Stimulated activated naive CD8-positive, alpha-beta T cell treated with anti-CD3 and anti-CD28 coated beads, Interleukin-15, amount 100 ng/mL, for 72 hours (primary cell): ENCODE measurements at regions not wholly inside any gene's neighbourhood (a gene's known extent, or its start where the extent isn't known, plus 50 kb on each side); places are given as distances from the start of the nearest gene placed in this dataset.

Experiments
- ATAC-seq: fragments of 150-1000 bp; cut with Tn5 transposase; 2 replicates; pipeline ENCODE4 v1.10.0; 2021; ENCODE audit warnings: mild to moderate bottlenecking, moderate library complexity
- DNase-seq, 2 donors: peaks; one replicate each; pipeline ENCODE4 v3.0.0; 2021 to 2022
- H3K27ac Mint-ChIP-seq, 2 donors: one replicate each; pipeline ENCODE4 v1.8.0; 2022; ENCODE audit warnings: mild to moderate bottlenecking in 2 of 2, mixed read lengths in 2 of 2, moderate library complexity in 2 of 2
- H3K27me3 Mint-ChIP-seq: one replicate; pipeline ENCODE4 v1.8.0; 2022; ENCODE audit warnings: mixed read lengths
- H3K4me1 Mint-ChIP-seq: one replicate; pipeline ENCODE4 v1.8.0; 2022; ENCODE audit warnings: mild to moderate bottlenecking, mixed read lengths
- H3K4me3 Mint-ChIP-seq, 2 donors: one replicate each; pipeline ENCODE4 v1.8.0; 2022; ENCODE audit warnings: mild to moderate bottlenecking in 2 of 2, mixed read lengths in 2 of 2, moderate library complexity in 1 of 2
- H3K9me3 Mint-ChIP-seq, 2 donors: one replicate each; pipeline ENCODE4 v1.8.0; 2022; ENCODE audit warnings: mixed read lengths in 2 of 2

DNA sequence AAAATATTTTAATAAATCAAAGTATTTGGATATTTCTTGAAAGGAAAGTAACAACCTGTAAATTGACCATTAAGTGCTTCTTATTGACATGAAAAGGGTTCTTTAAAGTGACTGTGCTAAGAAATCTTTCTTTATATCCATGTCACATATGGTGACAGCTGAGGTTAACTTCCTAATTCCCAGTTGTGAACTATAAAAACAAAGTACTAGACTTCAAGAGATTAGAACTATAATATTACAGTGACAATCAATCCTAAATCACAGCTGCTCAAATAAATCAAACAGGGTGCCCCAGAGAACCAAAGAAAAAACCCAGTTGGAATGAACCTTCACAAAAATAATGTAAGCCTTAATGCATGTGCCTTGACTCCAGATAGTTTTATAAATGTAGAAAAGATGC, 332.6 kb upstream of the PDE4D start:
- Mint-ChIP-seq H3K27me3 (no peaks in the 10 kb centered on the region), H3K4me1 (no peaks in the 10 kb centered on the region), H3K4me3 (no peak overlapping the region), H3K9me3 (peaks cover 0 to 6% of the 10 kb centered on the region in 2 donors), H3K27ac (no peak overlapping the region)
- ATAC-seq, result no peak
- no peak for DNase-seq

DNA sequence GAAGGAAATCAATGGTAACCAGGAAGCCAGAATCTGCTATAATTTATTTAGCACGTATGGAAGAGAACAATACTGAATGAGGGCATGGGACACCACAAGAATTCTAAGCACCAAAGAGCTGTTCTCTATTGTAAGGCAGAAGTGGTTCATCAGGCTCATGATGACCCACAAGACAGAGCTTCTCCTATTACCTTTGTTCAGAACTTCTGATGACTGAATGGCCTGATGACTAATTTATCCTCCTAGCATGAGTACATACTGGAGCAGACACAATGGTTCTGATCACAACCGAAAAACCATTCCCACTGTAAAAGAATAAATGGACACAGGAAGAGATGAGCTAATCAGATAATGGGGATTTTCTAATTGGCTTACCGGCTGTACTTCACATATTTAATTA, 329.8 kb upstream of the PDE4D start:
- no peaks in the 10 kb centered on the region for H3K27me3 Mint-ChIP-seq

DNA sequence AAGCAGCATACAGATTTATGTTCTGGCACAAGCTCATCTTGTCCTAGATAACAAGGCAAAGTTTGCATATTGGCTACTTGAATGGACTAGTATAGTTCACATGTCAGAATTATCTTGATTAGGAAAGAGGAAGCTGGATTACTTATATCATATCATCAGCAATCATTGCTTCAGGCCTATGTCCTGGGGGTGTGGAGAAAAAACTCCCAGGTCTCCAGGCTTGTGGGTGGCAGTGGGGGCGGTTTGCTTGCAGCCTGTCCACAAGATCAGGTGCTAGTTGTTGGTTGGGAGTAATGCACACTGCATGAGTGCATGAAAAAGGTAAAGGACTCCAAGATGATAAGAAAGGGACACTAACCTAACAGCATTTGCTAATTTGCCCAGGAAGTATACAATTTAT, 326.4 kb upstream of the PDE4D start:
- DNase-seq (no peak), ATAC-seq (no peak)
- H3K4me3 Mint-ChIP-seq, result no peak overlapping the region
- H3K4me1 Mint-ChIP-seq, result no peaks in the 10 kb centered on the region
- no peaks in the 10 kb centered on the region for H3K27me3 Mint-ChIP-seq
- H3K27ac Mint-ChIP-seq, result no peak overlapping the region
- peaks cover 0 to 8% of the 10 kb centered on the region in 2 donors for H3K9me3 Mint-ChIP-seq

More for the DNA sequence above, 329.8 kb upstream of the PDE4D start:
- no peak for ATAC-seq
- Mint-ChIP-seq H3K4me1 (no peaks in the 10 kb centered on the region), H3K27ac (no peak overlapping the region), H3K9me3 (peaks cover 0 to 6% of the 10 kb centered on the region in 2 donors), H3K4me3 (no peak overlapping the region)
- no peak for DNase-seq

DNA sequence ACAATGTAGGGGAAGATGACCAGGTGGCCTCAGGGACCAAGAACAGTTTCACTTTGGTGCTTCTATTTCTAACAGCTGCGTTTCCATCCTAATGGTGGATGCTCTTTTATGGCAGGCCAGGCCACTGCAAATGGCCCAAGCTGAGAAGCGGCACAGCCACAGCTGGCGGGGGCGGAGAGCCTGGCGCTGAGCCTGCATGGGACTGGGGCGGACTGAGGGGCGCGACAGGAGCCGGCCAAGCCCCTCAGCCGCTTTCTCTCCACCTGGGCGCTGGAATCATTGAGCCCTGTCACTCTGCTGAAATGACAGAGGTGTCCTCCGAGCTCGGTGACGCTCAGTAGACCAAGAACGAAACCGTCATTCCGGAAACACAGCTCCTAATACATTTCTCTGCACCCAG, 317.3 kb upstream of the PDE4D start:
- ATAC-seq (no peak), DNase-seq (no peak)
- Mint-ChIP-seq H3K27ac (no peak overlapping the region), H3K4me3 (no peak overlapping the region), H3K4me1 (no peaks in the 10 kb centered on the region), H3K9me3 (no peaks in the 10 kb centered on the region), H3K27me3 (no peaks in the 10 kb centered on the region)

DNA sequence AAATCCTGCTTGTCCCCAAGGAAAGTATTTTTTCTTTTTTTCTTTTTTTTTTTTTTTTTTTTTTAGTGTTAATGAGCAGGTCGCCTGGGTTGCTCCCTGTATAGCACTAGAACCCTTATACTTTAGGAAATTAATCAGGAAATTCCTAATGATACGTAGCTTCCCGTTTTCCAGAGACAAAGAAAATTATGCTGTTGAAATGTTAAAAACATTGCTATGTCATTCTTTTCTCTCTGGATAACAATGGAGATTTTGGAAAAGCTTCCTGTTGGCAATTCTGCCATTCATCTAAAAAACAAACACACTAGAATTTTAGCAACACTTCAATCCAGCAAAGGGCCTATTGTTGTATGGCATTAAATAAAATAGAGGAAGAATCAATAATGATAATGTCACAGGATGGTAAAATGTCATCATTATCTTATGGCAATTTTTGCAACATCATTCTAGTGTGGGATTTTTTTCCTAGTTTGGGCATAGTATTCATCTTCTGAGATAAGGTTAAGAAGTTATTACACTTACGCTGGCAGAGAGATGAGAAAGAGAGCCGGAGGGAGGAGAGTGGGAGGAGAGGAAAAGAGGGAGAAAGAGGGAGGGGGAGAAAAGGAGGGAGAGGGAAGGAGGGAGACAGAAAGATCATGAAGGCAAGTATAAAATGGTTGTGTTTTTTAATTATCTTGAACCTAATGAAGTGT, 315.8 kb upstream of the PDE4D start:
- no peak overlapping the region for H3K27ac Mint-ChIP-seq
- no peak for ATAC-seq
- H3K9me3 Mint-ChIP-seq, result no peaks in the 10 kb centered on the region
- DNase-seq, result no peak
- H3K27me3 Mint-ChIP-seq, result no peaks in the 10 kb centered on the region
- H3K4me1 Mint-ChIP-seq, result no peaks in the 10 kb centered on the region
- no peak overlapping the region for H3K4me3 Mint-ChIP-seq

DNA sequence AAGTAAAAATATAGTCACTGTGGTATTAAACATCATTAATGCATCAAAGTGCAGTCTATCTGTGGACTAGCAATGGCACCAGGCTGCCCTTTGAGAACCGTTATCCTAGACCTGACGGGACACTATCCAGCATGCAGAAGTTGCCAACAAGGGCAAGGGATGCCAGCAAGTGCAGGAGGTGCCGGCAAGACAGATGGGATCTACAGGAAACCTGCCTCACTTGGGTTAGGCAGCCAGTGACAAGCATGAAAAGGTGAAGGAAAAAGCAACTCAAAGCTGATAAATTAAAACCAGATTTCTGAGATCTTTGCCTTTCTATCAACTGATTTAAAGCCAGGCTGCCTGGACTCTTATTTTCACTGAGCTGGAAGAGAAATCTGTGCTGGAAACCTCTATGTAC, 315.2 kb upstream of the PDE4D start:
- no peaks in the 10 kb centered on the region for H3K27me3 Mint-ChIP-seq
- no peak overlapping the region for H3K4me3 Mint-ChIP-seq
- H3K4me1 Mint-ChIP-seq, result no peaks in the 10 kb centered on the region
- no peak for ATAC-seq
- DNase-seq, result no peak
- no peaks in the 10 kb centered on the region for H3K9me3 Mint-ChIP-seq
- H3K27ac Mint-ChIP-seq, result no peak overlapping the region

DNA sequence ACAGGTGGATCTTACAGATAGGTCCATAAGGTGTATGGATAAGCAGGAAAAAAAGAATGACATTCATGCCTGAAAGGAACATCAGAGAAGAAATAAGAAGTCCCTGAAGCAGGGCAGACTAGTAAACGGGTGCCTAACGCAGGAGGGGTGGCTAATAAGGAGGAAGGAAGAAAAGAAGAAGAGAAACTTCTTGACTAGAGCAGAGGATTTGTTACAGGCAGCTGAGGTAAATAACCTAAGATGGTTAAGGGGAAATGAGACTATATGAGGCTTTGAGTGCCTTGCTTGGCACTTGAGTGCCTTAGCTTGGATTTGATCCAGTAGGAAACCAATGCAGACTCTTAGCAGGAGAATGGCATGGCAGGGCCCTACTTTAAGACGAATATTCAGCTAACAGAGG, 313.5 kb upstream of the PDE4D start:
- no peaks in the 10 kb centered on the region for H3K9me3 Mint-ChIP-seq
- H3K4me1 Mint-ChIP-seq, result no peaks in the 10 kb centered on the region
- no peak overlapping the region for H3K4me3 Mint-ChIP-seq
- no peak for DNase-seq
- no peaks in the 10 kb centered on the region for H3K27me3 Mint-ChIP-seq
- H3K27ac Mint-ChIP-seq, result no peak overlapping the region
- ATAC-seq, result no peak

DNA sequence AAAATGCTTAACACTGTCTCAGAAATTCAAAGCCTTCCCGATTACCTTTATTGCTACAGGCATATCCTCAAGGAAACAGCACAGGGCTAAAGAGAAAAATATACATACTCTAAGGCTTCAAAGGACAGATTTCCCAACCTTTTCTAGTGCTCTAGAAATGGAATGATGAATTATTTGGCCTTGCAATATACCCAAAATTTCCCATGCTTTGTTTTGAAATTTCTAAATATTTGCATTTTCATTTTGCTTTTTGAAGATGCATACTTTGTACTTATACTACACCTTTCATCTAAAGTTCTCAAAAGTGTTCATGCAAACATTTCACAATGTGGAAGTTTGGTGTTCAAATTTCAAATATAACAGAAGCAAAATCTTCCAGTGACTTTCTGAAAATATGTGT, 312.7 kb upstream of the PDE4D start:
- Mint-ChIP-seq H3K4me3 (no peak overlapping the region), H3K27ac (no peak overlapping the region), H3K4me1 (no peaks in the 10 kb centered on the region), H3K9me3 (no peaks in the 10 kb centered on the region), H3K27me3 (no peaks in the 10 kb centered on the region)
- ATAC-seq (no peak), DNase-seq (no peak)

DNA sequence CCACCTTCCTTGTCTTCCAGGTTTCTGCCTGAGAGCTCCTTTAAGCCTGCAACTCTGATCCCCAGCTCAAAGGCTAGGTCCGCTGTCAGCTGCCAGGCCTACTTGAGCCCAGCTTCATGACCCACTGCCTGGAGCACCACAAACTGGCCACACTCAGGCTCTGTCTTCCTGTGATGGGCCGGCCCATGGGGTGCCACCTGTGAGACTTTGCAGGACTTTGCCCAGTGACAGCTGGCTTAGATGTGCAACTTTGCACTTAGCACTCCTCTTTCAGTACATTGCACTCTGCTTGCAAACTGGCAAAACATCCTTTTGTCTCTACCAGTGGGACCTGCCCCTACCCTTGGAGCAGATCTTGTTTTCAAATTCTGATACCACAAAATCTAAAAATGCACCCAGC, 311.5 kb upstream of the PDE4D start:
- no peaks in the 10 kb centered on the region for H3K9me3 Mint-ChIP-seq
- H3K4me3 Mint-ChIP-seq, result no peak overlapping the region
- ATAC-seq (no peak), DNase-seq (no peak)
- no peaks in the 10 kb centered on the region for H3K27me3 Mint-ChIP-seq
- no peaks in the 10 kb centered on the region for H3K4me1 Mint-ChIP-seq
- H3K27ac Mint-ChIP-seq, result no peak overlapping the region

DNA sequence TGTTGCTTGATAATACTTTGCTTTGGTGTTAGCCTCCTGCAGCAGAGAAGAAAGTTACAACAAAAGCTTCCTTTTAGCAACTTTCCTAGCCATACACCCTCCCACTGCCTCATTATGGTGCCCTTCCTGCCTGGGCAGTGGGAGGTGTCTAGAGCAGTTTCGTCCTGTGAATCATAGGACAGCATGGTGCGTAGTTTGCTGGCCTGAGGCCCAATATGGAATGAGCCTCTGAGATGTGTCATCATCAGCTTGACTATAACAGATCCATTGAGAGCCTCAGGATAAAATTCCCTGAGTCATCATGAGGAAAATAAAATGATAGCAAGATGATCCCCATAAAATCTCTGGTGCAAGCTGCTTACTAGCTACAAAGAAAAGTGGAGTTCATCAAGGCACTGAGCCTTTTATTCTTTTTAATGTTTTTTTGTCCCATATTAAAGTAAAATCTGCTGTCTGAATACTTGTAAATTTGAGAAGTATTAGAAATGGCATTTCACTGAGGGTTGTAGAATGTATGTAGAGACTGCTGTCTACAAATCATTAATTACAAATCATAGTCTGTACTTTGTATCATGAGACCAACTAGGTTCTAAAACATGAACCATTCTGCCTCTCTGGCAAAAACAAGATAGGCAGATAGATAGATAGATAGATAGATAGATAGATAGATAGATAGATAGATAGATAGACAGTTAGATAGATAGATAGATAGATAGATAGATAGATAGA, 303.0 kb upstream of the PDE4D start:
- no peak for DNase-seq
- Mint-ChIP-seq H3K27me3 (no peaks in the 10 kb centered on the region), H3K9me3 (peaks cover 5 to 17% of the 10 kb centered on the region in 2 donors), H3K27ac (no peak overlapping the region), H3K4me1 (no peaks in the 10 kb centered on the region), H3K4me3 (no peak overlapping the region)
- ATAC-seq, result no peak

DNA sequence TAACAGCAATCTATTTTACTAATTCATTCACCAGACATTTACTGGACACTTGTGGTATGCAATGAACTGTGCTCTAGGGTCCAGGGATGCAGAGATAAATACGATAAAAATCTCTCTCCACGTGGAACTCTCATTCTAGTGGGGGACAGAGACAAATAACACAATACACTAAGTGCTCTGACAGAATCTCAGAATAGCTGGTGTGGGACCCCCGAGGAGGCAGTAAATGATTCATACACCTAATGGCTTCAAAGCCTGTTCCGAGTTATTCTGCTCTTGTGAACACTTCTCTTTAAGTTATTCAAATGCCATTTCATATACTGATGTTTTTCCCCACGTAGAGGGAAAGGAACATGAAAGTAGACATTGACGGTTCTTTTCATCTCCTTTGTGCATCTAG, 302.0 kb upstream of the PDE4D start:
- Mint-ChIP-seq H3K4me1 (no peaks in the 10 kb centered on the region), H3K27ac (no peak overlapping the region), H3K9me3 (peaks cover 10 to 25% of the 10 kb centered on the region in 2 donors), H3K4me3 (no peak overlapping the region), H3K27me3 (no peaks in the 10 kb centered on the region)
- ATAC-seq (no peak), DNase-seq (no peak)

DNA sequence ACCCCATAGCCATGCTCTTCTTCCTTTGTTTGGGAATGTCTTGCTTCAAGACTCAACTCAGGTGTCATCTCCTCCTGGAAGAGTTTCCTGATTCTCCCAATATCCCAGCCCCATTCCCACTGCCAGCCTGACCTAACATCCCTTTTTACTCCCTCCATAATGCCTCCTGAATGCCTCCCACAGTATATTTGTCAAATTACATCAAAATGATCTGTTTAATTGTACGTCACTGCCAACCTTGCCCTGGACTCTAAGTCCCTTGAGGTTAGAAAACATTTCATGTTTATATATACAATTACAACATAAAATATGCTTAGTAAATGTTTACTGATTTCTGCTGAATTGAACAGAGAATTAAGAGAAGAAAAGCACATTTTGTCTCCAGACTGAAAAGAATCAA, 301.6 kb upstream of the PDE4D start:
- ATAC-seq (no peak), DNase-seq (no peak)
- H3K27me3 Mint-ChIP-seq, result no peaks in the 10 kb centered on the region
- H3K4me3 Mint-ChIP-seq, result no peak overlapping the region
- H3K4me1 Mint-ChIP-seq, result no peaks in the 10 kb centered on the region
- H3K27ac Mint-ChIP-seq, result no peak overlapping the region
- peaks cover 10 to 25% of the 10 kb centered on the region in 2 donors for H3K9me3 Mint-ChIP-seq

DNA sequence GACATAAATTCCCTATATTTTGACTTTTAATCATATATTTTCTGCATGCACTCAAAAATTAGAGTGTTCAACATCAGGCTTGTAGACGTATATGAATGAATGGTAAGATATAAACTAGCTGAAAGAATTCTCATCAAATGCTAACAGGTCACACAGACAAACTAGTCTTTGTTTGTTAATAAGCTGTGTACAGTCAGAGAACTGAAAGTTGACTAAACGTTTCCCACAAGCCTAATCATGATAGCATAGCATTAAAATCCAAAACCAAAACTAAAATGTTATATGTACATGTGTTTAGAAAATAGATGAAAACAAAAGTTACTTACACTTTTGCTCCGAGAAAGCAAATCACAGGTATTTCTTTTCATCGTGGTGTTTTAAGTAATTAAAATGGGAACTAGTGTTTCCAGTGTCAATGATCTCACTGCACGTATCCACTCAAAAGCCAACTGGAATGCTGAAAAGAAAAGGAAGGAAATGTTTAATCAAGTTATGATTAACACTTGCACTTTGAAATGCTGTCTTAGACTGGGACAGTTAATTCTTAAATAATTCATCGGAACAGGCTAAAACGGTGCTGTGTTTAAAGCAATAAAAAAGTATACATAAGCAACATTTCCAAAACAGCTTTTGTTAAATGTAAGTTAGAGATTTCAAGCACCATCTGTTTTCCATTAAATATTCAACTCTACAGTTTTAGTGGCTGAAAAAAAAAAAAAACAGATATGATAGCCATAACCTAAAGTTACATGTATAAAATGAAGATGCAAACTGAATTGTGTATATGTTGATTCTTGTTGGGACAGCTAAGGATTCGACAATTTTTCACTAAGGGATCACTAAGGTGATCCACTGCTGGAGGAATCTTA, 291.9 kb upstream of the PDE4D start:
- Mint-ChIP-seq H3K4me1 (no peaks in the 10 kb centered on the region), H3K27ac (no peak overlapping the region), H3K9me3 (peaks cover 0 to 3% of the 10 kb centered on the region in 2 donors), H3K27me3 (no peaks in the 10 kb centered on the region), H3K4me3 (no peak overlapping the region)
- DNase-seq, result no peak
- ATAC-seq, result no peak

DNA sequence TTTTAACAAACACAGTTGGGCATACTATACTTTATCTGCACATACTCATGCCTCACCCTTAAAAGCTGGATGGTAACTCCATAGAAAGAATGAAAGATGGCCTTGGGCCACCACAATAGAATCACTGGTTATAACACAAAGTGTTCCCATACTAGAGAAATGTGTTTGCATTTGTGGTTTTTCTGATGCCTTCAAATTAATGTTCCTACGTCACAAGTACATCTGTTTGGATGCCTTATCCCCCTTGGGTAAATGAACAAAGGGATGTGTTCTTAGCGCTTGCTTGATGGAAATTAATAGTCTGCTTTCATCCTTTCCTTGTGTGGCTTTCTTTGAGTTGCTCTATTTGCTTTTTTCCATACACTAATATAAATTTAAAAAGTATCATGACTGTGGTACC, 291.1 kb upstream of the PDE4D start:
- no peak for ATAC-seq
- no peak for DNase-seq
- no peak overlapping the region for H3K27ac Mint-ChIP-seq
- H3K4me3 Mint-ChIP-seq, result no peak overlapping the region
- H3K27me3 Mint-ChIP-seq, result no peaks in the 10 kb centered on the region
- H3K4me1 Mint-ChIP-seq, result no peaks in the 10 kb centered on the region
- peaks cover 0 to 3% of the 10 kb centered on the region in 2 donors for H3K9me3 Mint-ChIP-seq

DNA sequence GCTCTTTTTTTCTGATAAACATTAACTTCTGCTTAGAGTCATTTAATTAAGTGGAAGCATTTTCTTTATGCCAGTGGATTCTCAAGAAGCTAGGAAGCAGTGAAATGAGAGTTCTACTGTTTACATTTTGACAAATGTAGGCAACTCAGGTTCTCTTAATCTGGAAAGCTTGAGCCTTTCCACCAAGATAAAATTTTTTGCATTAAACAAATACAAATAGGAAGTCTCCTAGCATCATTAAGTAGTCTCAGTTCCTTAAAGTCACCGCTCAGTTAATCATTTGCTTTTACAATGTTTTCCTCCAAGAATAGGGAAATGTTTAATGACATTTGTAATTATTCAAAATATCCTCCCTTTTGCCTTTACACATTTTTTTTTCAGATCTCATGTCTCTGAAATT, 290.4 kb upstream of the PDE4D start:
- ATAC-seq (no peak), DNase-seq (no peak)
- Mint-ChIP-seq H3K4me1 (no peaks in the 10 kb centered on the region), H3K9me3 (peaks cover 0 to 2% of the 10 kb centered on the region in 2 donors), H3K27me3 (no peaks in the 10 kb centered on the region), H3K4me3 (no peak overlapping the region), H3K27ac (no peak overlapping the region)

DNA sequence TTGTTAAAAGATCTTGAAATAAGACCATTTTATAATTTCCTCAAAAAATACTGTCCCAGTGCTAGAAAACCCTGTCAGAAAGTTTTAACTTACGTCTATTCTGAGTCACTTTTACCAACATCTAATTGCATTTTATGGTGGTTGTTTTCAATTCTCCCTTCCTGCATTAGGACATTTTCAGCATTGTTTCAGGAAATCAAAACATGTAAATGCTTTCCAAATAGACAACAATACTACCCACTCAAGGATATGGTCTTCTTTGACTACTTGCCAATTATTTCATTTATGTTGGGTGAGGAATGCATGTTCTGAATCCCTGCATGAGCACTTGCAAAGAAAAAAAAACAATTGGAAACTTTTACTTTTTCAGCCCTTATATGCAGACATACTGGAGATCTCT, 284.6 kb upstream of the PDE4D start:
- H3K9me3 Mint-ChIP-seq, result peaks cover 7 to 14% of the 10 kb centered on the region in 2 donors
- no peak overlapping the region for H3K4me3 Mint-ChIP-seq
- no peaks in the 10 kb centered on the region for H3K4me1 Mint-ChIP-seq
- H3K27ac Mint-ChIP-seq, result no peak overlapping the region
- no peak for DNase-seq
- no peaks in the 10 kb centered on the region for H3K27me3 Mint-ChIP-seq
- ATAC-seq, result no peak
